ENCODE measurements at regions not wholly inside any gene's neighbourhood (a gene's known extent, or its start where the extent isn't known, plus 50 kb on each side); places are given as distances from the start of the nearest gene placed in this dataset.

DNA sequence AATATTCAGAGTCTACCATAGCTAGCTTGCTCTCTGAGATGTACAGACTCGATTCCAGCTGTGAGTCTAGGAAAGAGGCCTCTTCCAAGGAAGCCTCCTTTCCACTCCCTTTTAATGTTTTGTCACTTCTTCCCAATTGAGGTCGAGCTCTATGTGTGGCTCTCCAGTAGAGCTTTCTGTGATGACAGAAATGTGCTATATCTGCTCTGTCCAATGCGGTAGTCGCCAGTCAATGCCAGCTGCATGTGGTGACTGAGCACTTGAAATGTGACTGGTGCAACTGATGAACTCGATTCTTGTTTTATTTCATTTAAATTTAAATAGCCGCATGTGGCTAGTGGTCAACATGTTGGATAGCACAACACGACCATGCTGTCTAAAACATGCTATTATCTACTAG lies 387.0 kb upstream of the NRP1 start:
- H3K4me1 ChIP-seq (ENCODE audit: low read depth): no peaks in the 10 kb centered on the region
- H3K36me3 ChIP-seq (ENCODE audit: low read depth): no peaks in the 10 kb centered on the region
- DNase-seq (no peak), ATAC-seq (no peak)
- no peak for TF ChIP-seq CTCF (IDR thresholded peaks at IDR 0.05)
- H3K9me3 ChIP-seq: no peaks in the 10 kb centered on the region
- intact Hi-C loops (cut with DNase I, micrococcal nuclease): no loop called here
- H3K4me3 ChIP-seq: no peak overlapping the region

GRCh38 chr10:33720161-33720560 lies 385.7 kb upstream of the NRP1 start:
- no peaks in the 10 kb centered on the region for H3K4me1 ChIP-seq (ENCODE audit: low read depth)
- TF ChIP-seq CTCF (IDR thresholded peaks at IDR 0.05): no peak
- DNase-seq (no peak), ATAC-seq (no peak)
- H3K36me3 ChIP-seq (ENCODE audit: low read depth): no peaks in the 10 kb centered on the region
- H3K4me3 ChIP-seq: no peak overlapping the region
- H3K9me3 ChIP-seq: no peaks in the 10 kb centered on the region
- intact Hi-C loops (cut with DNase I, micrococcal nuclease): no loop called here

DNA sequence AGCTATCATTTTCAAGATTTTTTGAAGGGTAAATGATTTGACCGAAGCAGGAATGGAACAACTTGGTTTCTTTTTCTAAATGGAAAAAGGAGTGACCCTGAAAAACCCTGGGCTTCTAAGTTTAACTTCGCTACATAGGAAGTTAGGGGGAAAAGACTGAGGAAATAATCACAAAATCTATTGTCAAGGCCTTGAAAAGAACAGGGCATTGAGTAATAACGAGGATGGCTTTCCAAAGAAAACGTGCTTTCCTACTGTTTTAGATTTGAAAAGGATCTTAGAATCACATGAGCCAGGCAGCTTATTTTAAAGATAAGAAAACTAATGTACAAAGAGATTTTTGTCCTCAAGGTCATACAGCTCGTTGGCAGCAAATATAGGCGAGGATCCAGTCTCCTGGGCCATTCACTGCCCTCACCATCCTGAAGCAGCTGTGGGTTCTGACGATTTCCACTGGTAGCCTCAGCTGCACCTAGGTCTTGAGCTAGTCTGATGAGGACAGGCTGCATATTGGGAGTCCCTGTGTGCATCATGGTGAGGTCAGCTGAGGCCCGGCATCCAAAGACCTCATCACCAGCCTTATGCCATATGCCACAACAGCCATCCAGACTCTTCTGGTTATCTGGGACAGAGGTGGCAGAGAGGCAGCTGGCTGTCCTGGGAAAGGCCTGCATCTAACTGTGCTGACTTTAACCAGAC lies 384.7 kb upstream of the NRP1 start:
- no peak for DNase-seq
- Histone ChIP-seq H3K36me3 (ENCODE audit: low read depth) (no peaks in the 10 kb centered on the region), H3K9me3 (no peaks in the 10 kb centered on the region), H3K4me1 (ENCODE audit: low read depth) (no peaks in the 10 kb centered on the region), H3K4me3 (no peak overlapping the region)
- no peak for TF ChIP-seq CTCF (IDR thresholded peaks at IDR 0.05)
- intact Hi-C loops (cut with DNase I, micrococcal nuclease): no loop called here
- no peak for ATAC-seq

DNA sequence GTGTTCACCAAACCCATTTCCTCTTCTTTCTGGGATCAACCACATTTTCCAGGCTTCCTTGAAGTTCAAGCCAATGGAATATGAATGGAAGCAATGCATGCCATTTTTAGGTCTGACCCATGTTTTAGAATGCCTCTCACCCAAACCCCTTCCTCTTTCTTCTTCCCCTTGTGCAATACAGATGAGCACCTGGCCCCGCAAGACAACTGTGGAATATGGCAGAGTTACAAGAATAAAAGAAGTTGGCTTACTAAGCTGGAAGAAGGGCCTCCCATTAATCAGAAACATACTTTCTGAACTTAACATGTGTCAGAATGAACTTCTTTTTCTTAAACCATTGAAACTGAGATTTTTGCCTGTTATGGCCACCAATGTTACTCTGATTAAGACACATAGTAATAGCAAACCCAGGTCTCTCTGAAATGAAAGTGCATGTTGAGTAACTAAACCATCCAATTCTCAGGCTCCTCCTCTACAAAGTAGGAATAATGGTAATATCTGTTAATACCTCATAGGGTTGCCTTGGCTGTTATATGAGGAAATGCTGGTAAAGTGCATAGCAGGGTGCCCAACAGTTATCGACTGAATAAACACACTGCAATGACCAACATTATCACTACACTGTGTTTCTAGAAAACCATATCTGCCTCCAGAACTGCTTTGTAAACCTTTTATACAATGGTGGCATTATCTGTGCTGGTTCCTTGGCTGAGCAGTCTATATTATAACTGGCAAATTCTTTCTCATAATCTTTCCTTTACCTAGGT lies 382.2 kb upstream of the NRP1 start:
- Histone ChIP-seq H3K36me3 (ENCODE audit: low read depth) (no peaks in the 10 kb centered on the region), H3K4me3 (no peak overlapping the region), H3K9me3 (no peaks in the 10 kb centered on the region), H3K4me1 (ENCODE audit: low read depth) (no peaks in the 10 kb centered on the region)
- ATAC-seq (no peak), DNase-seq (no peak)
- intact Hi-C loops (cut with DNase I, micrococcal nuclease): no loop called here
- TF ChIP-seq CTCF (IDR thresholded peaks at IDR 0.05): no peak

DNA sequence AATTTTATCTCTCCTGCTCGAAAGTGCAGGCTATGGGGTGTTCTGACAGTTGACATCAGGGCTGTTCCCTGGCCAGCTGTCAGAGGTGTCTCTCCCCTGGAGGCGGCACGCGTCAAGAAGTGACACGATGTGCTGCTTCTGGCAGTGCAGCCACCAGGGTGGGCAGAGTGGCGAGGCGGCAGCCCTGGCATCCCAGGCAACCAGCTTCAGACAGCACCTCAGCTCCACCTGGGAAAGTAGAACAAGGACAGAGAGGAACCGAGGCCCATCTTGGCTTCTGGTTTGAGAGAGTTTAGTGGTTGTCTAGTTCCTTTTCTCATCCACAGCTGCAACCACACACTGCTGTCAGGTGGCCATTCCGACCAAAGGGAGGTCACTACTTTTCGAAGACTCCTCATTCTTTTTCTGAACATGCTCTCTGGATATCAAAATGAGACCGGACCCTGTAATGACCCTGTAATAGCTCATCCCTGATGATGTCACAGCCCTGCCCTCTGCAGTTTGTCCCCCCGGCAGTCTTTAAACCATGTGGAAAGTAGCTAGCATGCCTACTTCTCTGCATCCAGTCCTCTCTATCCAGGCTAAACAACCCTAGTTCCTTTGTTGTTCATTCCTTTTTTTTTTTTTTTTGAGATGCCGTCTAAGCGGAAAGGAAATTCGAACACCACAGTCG lies 381.0 kb upstream of the NRP1 start:
- H3K9me3 ChIP-seq: no peaks in the 10 kb centered on the region
- H3K4me1 ChIP-seq (ENCODE audit: low read depth): no peaks in the 10 kb centered on the region
- no peaks in the 10 kb centered on the region for H3K36me3 ChIP-seq (ENCODE audit: low read depth)
- DNase-seq: peak in 1 of 3 donors; percentile 8
- intact Hi-C loops (cut with DNase I, micrococcal nuclease): no loop called here
- no peak for ATAC-seq
- TF ChIP-seq CTCF (IDR thresholded peaks at IDR 0.05): no peak
- H3K4me3 ChIP-seq: no peak overlapping the region

Data from mucosa of descending colon (tissue), 3 donors.